A549 (cell line): ENCODE measurements at regions not wholly inside any gene's neighbourhood (a gene's known extent, or its start where the extent isn't known, plus 50 kb on each side); places are given as distances from the start of the nearest gene placed in this dataset.

Experiments
- CEBPB ChIP-seq, 2 experiments: fragments of >200 bp in 1 of 2; sonication (Bioruptor Twin) in 1 of 2; formaldehyde crosslinking in 1 of 2; IDR thresholded peaks; 2 replicates each; pipeline ENCODE4 v1.6.1; 2012 to 2016
- CHD2 ChIP-seq: fragments of 150-350 bp; IDR thresholded peaks from 2 replicates; pipeline ENCODE4 v1.6.1; 2014; ENCODE audit warnings: low read length; ENCODE audit not compliant: partially characterized antibody
- JUNB ChIP-seq: fragments of >200 bp; sonication (Bioruptor Twin); formaldehyde crosslinking; IDR thresholded peaks from 2 replicates; pipeline ENCODE4 v1.6.1; 2016
- PHF8 ChIP-seq: fragments of 200-600 bp; sonication (generic); IDR thresholded peaks from 2 replicates; pipeline ENCODE4 v1.6.1; 2016; ENCODE audit warnings: low read depth, mild to moderate bottlenecking, antibody characterized with exemption, moderate library complexity, borderline replicate concordance
- POLR2A ChIP-seq: IDR thresholded peaks from 2 replicates; pipeline ENCODE4 v1.6.1; 2012; ENCODE audit warnings: mild to moderate bottlenecking, low read length
- RAD21 ChIP-seq, 2 experiments: fragments of >200 bp in 1 of 2; sonication (Bioruptor Twin) in 1 of 2; formaldehyde crosslinking in 1 of 2; IDR thresholded peaks in 1 of 2; conservative IDR thresholded peaks in 1 of 2; 2 replicates in 1 of 2; 3 replicates in 1 of 2; pipeline ENCODE4 v1.6.1; 2012 to 2018; ENCODE audit warnings: inconsistent platforms in 1 of 2
- RFX5 ChIP-seq: fragments of 450-650 bp; IDR thresholded peaks from 2 replicates; pipeline ENCODE4 v1.7.1; 2014; ENCODE audit warnings: antibody characterized with exemption, mild to moderate bottlenecking, moderate library complexity
- RNF2 ChIP-seq: fragments of 200-600 bp; sonication (generic); IDR thresholded peaks from 2 replicates; pipeline ENCODE4 v1.6.1; 2016; ENCODE audit warnings: low read depth, mild to moderate bottlenecking, antibody characterized with exemption, moderate library complexity, borderline replicate concordance
- SREBF2 ChIP-seq: fragments of 450-650 bp; IDR thresholded peaks from 2 replicates; pipeline ENCODE4 v1.6.1; 2014; ENCODE audit warnings: mild to moderate bottlenecking, moderate library complexity
- ZFP36 ChIP-seq: fragments of 450-650 bp; IDR thresholded peaks from 2 replicates; pipeline ENCODE4 v1.6.1; 2014; ENCODE audit warnings: borderline replicate concordance; ENCODE audit not compliant: partially characterized antibody
- TF ChIP-seq, protein P1 (sequence below): fragments of >200 bp; sonication (Bioruptor Twin); formaldehyde crosslinking; IDR thresholded peaks from 3 replicates; pipeline ENCODE4 v1.5.1; 2016
- TF ChIP-seq, protein P2 (sequence below): IDR thresholded peaks from 2 replicates; pipeline ENCODE4 v1.6.1; 2012
- TF ChIP-seq, protein P3 (sequence below): fragments of 200-600 bp; sonication (generic); IDR thresholded peaks from 2 replicates; pipeline ENCODE4 v1.6.1; 2016; ENCODE audit warnings: antibody characterized with exemption, mild to moderate bottlenecking, moderate library complexity
- TF ChIP-seq, protein P4 (sequence below): fragments of 450-650 bp; IDR thresholded peaks from 2 replicates; pipeline ENCODE4 v1.6.1; 2014; ENCODE audit warnings: antibody characterized with exemption

DNA sequence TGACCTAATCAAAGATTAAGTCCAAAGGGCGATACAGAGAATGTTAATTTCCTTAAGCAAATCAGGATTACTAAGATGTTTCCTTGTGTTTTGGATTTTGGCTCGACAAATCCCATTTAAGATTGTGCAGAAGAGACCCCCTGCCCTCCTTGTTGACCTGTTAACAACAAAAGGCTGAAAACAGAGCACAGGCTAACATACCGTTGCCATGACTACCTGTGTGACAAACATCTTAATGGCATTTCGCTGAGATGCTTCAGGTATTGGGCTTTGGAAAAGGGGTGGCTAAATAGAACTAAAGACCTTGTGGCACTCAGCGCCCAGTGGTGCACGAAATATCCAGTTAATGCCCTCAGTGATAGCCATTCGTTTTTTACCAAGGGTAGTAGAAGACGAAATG is 1532.3 kb upstream of the TMEM132C start:
- TF ChIP-seq, protein P1, sequence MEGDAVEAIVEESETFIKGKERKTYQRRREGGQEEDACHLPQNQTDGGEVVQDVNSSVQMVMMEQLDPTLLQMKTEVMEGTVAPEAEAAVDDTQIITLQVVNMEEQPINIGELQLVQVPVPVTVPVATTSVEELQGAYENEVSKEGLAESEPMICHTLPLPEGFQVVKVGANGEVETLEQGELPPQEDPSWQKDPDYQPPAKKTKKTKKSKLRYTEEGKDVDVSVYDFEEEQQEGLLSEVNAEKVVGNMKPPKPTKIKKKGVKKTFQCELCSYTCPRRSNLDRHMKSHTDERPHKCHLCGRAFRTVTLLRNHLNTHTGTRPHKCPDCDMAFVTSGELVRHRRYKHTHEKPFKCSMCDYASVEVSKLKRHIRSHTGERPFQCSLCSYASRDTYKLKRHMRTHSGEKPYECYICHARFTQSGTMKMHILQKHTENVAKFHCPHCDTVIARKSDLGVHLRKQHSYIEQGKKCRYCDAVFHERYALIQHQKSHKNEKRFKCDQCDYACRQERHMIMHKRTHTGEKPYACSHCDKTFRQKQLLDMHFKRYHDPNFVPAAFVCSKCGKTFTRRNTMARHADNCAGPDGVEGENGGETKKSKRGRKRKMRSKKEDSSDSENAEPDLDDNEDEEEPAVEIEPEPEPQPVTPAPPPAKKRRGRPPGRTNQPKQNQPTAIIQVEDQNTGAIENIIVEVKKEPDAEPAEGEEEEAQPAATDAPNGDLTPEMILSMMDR, result no peak
- TF ChIP-seq RFX5, result no peak
- TF ChIP-seq, protein P2, sequence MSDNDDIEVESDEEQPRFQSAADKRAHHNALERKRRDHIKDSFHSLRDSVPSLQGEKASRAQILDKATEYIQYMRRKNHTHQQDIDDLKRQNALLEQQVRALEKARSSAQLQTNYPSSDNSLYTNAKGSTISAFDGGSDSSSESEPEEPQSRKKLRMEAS, result no peak
- TF ChIP-seq, protein P3, sequence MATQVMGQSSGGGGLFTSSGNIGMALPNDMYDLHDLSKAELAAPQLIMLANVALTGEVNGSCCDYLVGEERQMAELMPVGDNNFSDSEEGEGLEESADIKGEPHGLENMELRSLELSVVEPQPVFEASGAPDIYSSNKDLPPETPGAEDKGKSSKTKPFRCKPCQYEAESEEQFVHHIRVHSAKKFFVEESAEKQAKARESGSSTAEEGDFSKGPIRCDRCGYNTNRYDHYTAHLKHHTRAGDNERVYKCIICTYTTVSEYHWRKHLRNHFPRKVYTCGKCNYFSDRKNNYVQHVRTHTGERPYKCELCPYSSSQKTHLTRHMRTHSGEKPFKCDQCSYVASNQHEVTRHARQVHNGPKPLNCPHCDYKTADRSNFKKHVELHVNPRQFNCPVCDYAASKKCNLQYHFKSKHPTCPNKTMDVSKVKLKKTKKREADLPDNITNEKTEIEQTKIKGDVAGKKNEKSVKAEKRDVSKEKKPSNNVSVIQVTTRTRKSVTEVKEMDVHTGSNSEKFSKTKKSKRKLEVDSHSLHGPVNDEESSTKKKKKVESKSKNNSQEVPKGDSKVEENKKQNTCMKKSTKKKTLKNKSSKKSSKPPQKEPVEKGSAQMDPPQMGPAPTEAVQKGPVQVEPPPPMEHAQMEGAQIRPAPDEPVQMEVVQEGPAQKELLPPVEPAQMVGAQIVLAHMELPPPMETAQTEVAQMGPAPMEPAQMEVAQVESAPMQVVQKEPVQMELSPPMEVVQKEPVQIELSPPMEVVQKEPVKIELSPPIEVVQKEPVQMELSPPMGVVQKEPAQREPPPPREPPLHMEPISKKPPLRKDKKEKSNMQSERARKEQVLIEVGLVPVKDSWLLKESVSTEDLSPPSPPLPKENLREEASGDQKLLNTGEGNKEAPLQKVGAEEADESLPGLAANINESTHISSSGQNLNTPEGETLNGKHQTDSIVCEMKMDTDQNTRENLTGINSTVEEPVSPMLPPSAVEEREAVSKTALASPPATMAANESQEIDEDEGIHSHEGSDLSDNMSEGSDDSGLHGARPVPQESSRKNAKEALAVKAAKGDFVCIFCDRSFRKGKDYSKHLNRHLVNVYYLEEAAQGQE, result no peak
- no peak for TF ChIP-seq POLR2A
- no peak for TF ChIP-seq RAD21 (conservative IDR thresholded peaks at IDR 0.05 in 1 of 2, IDR thresholded peaks at IDR 0.05 in 1 of 2)
- TF ChIP-seq, protein P4, sequence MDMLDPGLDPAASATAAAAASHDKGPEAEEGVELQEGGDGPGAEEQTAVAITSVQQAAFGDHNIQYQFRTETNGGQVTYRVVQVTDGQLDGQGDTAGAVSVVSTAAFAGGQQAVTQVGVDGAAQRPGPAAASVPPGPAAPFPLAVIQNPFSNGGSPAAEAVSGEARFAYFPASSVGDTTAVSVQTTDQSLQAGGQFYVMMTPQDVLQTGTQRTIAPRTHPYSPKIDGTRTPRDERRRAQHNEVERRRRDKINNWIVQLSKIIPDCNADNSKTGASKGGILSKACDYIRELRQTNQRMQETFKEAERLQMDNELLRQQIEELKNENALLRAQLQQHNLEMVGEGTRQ, result no peak
- TF ChIP-seq CHD2, result no peak
- TF ChIP-seq JUNB, result no peak
- TF ChIP-seq CEBPB (IDR thresholded peaks at IDR 0.05), result no peak
- no peak for TF ChIP-seq SREBF2
- TF ChIP-seq PHF8, result no peak
- TF ChIP-seq RNF2, result no peak
- TF ChIP-seq ZFP36, result no peak
